EL (cell line): ENCODE measurements at regions not wholly inside any gene's neighbourhood (a gene's known extent, or its start where the extent isn't known, plus 50 kb on each side); places are given as distances from the start of the nearest gene placed in this dataset.
"Not testable (repeated sequence)": the region's sequence is repeated elsewhere in the genome, so short reads cannot be mapped to it uniquely, and the experiment has no call there.

Source experiments
- DNase-seq: peaks from one replicate; pipeline ENCODE4 v3.0.0-alpha.2; 2016

DNA sequence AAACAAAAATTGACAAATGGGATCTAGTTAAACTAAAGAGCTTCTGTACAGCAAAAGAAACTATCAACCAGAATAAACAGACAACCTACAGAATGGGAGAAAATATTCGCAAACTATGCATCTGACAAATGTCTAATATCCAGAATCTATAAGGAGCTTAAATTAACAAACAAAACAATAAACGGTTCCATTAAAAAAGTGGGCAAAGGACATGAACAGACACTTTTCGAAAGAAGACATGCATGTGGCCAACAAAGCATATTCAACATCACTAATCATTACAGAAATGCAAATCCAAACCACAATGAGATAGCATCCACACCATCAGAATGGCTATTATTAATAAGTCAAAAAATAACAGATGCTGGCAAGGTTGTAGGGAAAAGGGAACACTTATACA lies 50.5 kb upstream of the MED13L start:
- DNase-seq = not testable (repeated sequence)

DNA sequence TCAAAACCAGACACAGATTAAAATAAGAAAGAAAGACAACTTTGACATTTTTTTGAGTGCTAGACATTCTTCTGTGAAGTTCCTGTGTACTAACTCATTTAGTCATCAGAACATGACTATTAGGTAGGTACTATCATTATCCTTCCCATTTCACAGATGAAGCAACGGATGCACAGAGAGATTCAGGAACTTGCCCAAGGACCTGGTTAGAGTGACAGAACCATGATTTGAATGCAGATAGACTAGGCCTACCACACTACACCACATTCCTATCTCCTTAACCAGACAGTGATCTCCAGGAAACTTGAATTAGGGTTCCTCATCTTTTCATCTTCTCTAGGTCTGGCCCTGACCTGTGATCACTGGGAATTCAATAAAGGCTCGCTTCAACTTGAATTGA lies 54.4 kb upstream of the MED13L start:
- DNase-seq = peak; percentile 7

DNA sequence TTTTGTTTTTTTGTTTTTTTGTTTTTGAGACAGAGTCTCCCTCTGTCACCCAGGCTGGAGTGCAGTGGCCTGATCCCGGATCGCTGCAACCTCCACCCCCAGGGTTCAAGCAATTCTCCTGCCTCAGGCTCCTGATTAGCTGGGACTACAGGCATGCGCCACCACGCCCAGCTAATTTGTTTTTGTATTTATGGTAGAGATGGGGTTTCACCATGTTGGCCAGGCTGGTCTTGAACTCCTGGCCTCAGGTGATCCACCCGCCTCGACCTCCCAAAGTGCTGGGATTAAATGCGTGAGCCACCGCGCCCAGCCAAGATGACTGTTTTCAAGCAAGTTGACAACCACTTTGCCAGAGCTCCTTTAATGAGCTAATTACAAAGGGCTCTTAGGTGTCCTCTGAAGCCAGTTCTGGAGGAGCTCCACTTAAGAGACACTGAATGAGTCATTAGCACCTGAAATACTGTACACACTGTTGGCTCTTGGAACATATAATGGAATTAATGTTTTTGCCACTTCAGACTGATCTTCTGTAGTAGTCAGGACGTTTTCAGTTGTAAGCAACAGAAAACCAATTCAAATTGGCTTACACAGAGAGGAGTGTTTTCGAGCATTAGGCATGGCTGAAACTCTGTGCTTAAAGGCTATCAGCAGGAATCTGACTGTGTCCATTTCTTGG lies 55.4 kb upstream of the MED13L start:
- no peak for DNase-seq

DNA sequence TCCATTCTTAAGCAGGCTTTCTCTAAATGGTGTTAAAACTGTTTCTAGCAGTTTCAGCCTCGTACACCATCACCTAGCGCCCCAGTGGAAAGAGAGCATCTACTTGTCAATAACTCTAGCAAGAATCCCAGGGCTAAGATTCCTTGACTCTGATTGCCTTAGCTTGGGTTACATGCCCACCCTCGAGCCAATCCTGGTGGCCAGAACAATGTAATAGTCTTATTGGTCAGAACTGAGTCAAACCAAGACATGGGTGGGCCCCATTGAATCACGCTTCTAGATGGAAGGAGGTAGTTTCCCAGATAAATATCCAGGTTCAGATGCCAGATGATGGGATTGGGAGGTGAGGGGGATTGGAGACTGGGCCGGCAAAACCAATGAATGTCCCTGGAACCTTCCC lies 55.9 kb upstream of the MED13L start:
- DNase-seq = no peak

DNA sequence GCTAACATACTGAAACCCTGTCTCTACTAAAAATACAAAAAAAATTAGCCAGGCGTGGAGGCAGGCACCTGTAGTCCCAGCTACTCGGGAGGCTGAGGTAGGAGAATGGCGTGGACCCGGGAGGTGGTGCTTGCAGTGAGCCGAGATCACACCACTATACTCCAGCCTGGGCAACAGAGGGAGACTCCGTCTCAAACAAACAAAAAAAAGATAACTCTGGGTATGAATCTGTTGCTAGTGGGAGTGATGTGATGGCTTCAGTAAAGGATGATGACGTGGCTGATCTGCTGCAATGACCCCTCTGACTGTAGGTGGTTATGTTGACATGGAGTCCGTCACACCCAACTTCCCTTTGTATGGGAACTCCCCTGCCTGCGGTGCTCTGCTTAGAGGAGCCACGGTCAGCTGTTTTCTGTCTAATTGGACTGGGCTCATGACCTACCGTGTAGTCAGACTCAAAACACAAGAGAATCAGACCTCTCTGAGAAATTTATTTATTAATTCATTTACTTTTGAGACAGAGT lies 59.1 kb upstream of the MED13L start:
- DNase-seq = peak; percentile 46

DNA sequence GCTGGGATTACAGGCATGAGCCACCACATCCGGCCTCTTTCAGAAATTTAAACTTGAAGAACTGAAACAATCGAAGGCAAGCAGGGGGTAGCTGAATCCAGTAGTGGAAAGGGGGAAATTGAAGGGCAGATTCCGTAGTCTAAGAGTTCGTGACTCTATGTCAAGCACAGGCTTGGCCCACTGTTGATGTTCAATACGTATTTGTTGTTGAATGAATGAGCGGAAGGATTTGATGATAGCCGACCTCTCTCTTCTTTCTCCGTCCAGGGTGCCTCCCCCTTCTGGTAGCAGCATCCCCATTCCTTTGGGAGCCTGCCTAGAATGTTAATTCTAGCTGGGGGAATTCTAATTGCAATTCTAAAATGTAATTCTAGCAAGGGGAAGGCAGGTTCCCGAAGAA lies 59.8 kb upstream of the MED13L start:
- DNase-seq = no peak

DNA sequence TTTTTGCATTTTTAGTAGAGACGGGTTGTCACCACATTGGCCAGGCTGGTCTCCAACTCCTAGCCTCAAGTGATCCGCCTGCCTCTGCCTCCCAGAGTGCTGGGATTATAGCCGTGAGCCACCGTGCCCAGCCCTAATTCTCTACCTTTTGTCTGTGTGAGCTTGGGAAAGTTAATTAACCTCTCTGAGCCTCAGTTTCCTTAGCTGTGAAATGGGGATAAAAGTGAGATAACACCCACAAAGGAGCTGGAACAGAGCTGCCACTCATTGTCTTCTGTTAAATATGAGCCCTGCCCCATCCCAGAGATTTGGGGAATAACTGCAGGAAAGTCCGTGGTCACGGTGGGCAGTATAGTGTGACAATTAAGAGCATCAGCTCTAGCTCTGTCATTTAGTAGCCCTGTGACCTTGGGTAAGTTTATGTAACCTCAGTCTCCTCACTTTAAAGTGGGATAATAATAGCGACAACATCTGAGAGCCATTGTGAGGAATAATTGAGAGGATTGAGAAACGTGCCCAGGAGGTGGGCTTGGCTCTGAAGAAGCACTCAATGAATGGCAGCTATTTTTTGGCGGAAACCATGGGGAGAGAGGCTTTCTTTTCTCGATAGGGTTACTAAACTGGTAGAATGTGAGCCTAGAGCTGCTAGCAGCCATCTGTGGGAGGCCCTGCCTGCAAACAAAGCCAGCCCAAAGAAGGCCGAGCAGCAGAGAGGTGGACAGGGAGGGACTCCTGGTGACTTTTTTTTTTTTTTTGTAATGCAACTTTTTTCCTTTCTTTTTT lies 60.8 kb upstream of the MED13L start:
- DNase-seq = no peak

DNA sequence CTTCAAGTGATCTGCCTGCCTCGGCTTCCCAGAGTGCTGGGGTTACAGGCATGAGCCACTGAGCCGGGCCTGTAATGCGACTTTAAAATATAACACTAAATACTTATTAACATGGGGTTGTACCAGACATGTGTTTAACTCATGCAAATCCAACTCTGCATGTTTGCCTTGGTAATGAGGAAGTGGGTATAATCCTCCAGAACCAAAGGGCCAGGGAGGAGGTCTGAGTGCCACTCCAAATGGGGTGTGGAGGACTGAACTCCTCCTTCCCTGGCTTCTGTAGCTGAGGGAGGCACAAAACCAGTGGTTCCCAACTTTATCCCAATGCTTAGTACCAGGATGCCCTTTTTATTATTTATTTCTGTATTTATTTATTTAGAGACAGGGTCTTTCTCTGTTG lies 61.6 kb upstream of the MED13L start:
- DNase-seq = no peak

DNA sequence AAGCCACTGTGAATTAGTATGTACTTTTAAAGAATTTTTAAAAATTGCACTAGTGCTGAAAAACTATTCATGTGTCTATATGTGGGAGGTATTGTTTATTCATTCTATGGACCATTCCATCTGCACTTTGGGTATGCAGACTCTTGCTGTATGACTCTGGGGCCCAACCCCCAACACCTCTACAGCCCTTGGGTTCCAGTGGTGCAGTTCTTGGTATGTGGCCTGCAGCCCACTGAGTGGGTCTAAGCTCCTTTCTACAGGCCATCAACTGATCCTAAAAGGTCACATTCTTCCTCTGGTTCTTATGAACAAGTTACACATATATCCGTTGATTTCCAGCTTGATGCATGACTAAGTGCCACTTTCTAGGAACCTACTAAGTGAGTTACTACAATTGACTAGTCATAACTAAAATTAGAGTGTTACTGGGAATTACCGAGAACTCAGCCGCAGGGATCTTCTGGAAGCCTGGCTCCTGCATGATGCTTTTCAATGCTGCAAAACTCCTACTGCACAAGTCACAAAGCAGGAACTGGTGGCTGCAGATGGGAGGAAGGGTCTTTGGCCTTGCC lies 62.4 kb upstream of the MED13L start:
- peak; percentile 21 for DNase-seq

DNA sequence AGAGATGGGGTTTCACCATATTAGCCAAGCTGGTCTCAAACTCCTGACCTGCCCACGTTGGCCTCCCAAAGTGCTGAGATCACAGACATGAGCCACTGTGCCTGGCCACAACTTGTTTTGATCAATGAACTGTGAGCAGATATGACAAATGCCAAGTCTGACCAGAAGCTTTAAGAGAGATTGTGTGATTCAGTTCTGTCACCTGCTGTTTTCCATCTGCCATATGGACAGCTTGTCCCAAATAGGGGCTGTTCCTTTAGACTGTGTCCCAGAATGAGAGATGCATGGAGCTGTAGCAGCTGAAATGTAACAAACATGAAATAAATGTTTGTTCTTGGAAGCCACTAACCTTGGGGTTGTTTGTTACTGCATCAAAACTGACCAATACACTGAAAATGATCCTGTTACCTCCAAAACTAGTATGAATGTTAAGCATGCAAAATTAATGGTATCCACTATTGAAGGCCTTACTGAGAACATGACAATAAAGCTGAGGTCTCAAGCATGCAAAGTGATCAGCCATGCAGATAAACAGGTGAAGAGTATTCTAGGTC lies 65.9 kb upstream of the MED13L start:
- no peak for DNase-seq

DNA sequence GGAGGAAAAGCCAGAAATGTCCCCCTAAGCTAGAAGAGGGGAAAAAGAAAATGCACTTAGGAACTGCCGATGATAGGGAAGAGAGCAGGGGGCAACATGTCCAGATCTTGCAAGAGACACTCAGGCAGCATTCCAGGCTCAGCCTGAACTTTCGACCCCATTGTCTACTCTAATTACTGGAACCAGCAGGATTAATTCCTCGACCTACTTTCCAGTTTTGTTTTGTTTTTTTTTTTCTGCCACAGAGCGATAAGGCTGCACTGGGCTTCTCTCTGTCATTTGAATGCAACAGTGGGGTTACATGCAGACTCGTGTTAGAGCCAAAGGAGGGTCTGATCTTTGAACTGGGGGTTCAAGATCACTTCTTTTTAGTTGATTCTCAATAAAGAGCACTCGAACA lies 68.7 kb upstream of the MED13L start:
- DNase-seq = no peak

DNA sequence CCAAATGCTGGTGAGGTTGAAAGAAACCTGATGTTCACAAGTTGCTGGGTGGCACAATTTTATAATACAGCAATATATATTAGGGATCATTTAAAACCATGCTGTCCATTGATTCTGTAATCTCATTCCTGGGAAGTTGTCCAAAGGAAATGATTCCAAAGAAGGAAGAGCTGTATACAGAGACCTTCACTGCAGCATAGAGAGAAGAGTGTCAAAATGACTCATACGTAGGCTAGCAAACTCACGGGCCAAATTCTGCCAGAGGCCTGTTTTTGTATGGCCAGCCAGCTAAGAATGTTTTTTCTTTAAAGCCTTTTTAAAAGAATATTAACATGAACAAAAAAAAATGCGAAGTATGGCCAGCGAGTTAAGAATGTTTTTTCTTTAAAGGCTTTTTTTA lies 69.2 kb upstream of the MED13L start:
- DNase-seq = peak; percentile 86

DNA sequence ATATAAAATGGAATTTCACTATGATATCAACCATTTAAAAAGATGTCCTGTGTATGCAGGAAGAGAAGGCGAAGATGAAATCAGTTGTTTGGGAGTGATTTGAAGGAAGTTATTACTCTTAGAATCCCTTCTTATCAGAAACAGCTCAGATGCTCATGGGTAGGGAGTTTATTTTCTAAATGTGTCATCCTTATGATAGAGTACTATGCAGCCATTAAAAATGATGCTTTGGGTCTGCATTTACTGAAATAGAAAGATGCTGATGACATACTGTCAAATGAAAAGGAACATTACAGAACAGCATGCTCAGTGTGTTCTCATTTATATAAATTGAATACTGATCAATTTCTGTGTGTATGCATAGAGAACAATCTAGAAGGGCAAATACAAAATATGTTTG lies 69.8 kb upstream of the MED13L start:
- DNase-seq = no peak

DNA sequence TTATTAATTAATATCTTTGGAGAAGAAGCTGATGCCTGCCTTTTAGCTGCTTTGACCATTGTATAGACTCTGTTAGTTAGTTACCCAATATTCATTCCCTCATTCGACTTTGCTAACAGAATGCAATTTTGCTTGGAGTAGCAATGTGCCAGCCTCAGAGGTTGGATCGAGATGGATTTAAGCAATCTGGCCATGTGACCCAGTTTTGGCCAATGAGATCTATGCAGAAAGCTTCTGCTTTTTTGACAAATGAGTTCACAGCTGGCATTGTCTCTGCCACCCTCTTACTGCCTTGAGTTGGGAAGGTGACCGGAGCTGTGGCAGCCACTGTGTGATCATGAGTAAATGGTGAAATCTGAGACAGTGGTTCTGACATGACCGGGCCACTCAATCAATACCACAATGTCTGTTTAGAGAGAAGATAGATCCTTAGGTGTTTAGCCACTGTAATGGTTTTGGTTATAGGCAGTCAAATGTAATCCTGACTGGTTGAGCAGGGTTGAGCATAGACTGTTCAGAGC lies 74.9 kb upstream of the MED13L start:
- no peak for DNase-seq

DNA sequence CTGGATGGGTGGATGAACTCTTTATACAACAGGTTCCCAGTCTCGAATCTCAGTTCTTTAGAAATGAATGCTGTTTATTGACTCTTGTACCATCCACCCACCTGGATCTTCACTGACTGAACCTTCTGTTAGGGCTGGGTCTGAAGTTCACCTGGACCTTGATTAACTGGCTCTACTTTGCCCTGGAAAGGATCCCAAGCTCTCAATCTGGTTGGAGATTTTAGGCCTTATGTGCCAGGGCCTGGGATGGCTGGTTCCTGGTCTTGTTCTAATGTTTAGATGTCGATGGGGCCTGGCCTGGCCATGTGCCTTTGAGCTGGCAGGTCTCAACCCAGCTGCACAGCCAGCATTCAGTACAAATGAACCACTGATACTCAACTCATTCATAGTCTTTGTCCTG lies 76.5 kb upstream of the MED13L start:
- DNase-seq = no peak

DNA sequence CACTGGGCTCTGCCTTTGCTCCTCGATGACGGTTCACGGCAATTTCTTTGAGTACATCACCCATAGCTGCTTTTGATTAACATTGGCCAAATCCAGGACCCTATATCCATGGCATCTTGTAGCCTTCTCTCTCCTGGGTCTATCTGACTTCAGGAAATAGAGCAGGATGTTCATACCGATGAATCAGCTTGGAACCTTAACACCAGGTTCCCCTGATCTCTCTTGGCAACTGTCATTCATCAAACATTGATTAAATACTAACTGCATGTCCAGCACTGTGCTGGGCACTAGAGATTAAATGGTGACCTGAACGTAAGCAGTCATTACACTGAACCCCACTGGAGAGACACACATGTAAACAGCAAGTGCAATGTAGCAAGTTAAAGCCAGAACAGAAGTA lies 77.0 kb upstream of the MED13L start:
- DNase-seq = no peak

DNA sequence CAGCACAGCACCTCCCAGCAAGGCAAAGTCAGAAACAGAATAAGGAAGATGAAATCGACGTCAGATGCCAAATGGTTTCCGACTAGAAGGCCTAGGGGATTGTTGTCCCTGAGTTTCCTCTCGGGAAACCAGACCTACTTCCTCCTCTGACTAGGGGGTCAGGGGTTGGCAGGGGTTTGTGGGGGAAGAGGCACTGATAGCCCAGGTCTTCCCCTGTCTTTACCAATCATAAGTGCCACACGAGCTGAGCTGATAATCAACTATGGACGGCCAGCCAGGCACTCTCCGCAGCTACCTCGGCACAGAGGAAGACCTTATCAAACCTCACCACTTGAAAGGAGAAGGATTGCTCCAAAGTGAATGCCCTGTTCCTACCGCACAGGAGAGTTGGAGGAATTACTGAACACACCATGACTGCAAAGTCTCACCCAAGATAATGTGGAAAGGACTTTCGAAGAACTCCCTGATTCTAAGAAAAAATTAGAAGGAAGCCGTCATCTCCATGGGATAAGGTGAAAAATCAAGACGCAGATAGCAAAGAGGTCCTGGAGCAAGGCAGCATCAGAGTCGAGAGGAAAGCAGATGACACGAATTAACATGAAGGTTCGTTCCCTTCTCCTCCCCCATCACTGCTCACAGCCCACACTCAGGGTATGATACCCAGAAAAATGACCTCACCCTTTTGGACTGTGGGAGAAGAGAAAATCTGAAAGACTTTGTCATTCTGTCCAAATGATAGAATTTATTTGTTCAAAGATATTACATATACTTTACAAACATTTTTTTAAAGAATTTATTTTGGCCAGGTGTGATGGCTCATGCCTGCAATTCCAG lies 77.7 kb upstream of the MED13L start:
- no peak for DNase-seq

DNA sequence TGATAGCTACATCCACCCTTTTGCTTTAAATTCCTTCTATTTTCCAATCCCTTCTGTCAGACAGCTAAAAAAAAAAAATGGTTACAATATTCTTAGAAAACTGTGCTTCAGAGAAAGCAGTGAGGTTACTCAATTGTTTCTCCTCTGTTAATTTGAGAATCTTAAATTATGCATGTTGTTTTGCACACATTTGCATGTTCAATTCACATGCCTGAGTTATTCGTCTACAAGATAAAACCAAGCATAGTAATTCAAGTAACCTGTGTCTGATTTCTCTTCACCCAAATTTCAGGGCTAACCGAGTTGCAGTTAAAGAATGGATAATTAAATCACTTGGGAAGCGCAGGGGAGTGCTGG lies 81.0 kb upstream of the MED13L start:
- DNase-seq = no peak

DNA sequence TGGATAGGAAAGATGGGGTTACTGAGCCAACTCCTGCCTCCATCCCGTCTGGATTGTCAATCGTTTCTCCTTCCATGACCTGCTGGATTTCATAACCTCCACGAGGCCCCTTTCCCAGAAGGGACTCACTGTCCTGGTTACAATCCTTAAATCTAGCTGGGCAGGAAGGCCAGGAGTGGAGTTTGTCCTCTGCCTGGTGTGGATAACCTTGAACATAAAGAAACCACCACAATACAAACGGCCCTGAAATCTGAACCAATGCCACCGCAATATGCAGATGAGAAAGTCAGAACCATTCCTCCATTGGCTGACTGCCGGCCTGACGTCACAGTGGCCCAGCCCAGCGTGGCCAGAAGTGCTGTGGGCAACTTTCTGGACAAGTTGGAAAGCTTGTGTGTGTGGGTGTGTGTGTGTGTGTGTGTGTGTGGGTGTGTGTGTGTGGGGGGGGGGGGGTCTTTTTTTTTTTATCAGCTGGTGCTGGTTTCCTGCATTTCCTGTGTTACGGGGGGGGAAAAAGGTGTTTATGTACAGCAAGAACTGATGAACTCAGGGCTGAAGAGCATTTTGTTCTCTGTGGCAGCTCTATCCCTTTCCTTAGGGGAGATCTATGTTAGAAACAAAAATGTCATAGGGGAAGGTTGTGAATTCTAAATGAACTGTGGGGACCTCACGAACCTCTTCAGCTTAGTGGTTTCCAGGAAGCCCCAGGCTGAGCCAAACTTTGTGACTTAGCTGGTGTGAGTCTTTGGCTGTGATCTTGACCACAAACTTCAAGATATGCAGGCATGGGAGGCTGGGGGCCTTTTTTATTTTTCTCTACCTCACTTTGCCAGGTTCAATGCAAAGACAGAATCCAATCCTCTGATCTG lies 81.6 kb upstream of the MED13L start:
- peak; percentile 94 for DNase-seq

DNA sequence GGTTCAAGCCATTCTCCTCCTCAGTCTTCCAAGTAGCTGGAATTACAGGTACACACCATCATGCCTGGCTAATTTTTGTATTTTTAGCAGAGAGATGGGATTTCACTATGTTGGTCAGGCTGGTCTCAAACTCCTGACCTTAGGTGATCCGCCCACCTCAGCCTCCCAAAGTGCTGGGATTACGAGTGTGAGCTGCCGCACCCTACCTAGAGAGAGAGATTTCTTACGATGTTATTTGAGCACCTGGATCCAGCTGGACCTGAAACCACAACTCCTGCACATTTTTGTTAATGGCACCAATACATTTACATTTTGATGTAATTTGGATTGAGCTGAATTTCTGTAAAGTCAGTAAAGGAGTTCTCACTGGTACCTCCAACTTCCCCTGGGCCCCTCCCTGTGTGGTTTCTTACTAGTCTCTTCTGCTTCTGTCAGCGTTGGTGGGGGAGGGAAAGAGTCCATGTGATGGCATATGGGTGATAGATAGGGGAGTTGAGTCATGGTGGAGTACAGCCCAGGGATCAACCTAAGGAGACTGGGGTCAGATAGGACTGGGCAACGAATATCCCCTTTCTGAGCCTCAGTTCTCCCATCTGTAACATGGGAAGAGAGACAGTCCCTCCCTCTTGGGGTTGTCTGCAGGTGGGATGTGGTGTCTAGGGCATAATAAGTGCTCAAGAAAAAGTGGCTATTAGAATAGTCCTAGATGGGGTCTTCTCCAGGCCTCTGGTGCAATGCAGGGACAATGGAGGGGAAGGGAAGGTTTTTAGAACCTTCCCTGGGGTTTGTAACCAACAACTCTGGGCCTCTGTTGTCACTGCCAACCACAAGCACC lies 83.3 kb upstream of the MED13L start:
- DNase-seq = no peak
